Epithelial cell of esophagus (primary cell): ENCODE measurements at regions not wholly inside any gene's neighbourhood (a gene's known extent, or its start where the extent isn't known, plus 50 kb on each side); places are given as distances from the start of the nearest gene placed in this dataset.

ENCODE experiments used
- DNase-seq: peaks from one replicate; pipeline ENCODE4 v3.0.0; 2010; ENCODE audit warnings: low read depth
- H3K4me3 ChIP-seq: 2 replicates; pipeline ENCODE4 v1.5.1; 2011; ENCODE audit warnings: mild to moderate bottlenecking, low read length, control low read depth
- TF ChIP-seq, protein P1 (sequence below): IDR thresholded peaks from 2 replicates; pipeline ENCODE4 v1.5.1; 2011; ENCODE audit warnings: low read depth, mild to moderate bottlenecking, low read length, control low read depth, inconsistent platforms; ENCODE audit not compliant: insufficient read depth; ENCODE audit errors: missing control alignments

DNA sequence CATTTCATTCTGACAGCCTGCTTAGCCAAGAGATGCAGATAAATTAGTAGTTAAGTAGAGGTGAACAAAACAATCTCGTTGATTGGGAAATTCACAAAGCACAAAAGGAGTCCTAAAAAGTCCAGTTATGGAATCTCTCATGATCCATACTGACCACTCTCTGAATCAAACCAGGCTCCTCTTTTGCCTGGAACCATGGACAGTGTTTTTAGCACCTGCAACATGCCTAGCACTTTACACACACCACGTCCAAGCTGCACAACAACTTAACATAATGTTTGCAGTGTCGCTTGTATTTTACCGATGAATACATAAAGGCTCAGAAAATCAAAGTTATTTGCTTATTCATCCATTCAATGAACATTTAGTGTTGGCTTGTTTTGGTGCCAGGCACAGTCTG lies 101.8 kb upstream of the ST8SIA2 start:
- TF ChIP-seq, protein P1, sequence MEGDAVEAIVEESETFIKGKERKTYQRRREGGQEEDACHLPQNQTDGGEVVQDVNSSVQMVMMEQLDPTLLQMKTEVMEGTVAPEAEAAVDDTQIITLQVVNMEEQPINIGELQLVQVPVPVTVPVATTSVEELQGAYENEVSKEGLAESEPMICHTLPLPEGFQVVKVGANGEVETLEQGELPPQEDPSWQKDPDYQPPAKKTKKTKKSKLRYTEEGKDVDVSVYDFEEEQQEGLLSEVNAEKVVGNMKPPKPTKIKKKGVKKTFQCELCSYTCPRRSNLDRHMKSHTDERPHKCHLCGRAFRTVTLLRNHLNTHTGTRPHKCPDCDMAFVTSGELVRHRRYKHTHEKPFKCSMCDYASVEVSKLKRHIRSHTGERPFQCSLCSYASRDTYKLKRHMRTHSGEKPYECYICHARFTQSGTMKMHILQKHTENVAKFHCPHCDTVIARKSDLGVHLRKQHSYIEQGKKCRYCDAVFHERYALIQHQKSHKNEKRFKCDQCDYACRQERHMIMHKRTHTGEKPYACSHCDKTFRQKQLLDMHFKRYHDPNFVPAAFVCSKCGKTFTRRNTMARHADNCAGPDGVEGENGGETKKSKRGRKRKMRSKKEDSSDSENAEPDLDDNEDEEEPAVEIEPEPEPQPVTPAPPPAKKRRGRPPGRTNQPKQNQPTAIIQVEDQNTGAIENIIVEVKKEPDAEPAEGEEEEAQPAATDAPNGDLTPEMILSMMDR = no peak
- no peak overlapping the region for H3K4me3 ChIP-seq
- no peak for DNase-seq

DNA sequence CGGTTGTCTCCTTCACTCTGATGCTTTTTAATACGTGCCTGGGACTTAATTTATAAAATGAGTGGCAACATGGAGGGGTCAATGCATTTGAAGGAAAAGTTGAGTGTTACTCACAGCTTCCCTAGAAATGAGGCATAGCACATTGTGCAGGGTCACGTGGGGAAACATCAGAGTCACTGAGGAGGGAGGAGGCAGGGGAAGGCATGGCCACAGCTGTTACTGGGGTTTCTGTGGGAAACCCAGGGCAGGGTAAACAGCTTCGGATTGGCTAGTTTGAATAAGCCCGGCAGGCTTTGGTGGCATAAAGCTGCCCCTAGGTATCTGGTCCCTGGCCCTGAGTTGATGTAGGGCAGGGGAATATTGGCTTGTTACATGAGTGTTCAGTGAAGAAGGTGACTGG lies 98.9 kb upstream of the ST8SIA2 start:
- TF ChIP-seq, protein P1 = no peak
- no peak for DNase-seq
- no peak overlapping the region for H3K4me3 ChIP-seq

DNA sequence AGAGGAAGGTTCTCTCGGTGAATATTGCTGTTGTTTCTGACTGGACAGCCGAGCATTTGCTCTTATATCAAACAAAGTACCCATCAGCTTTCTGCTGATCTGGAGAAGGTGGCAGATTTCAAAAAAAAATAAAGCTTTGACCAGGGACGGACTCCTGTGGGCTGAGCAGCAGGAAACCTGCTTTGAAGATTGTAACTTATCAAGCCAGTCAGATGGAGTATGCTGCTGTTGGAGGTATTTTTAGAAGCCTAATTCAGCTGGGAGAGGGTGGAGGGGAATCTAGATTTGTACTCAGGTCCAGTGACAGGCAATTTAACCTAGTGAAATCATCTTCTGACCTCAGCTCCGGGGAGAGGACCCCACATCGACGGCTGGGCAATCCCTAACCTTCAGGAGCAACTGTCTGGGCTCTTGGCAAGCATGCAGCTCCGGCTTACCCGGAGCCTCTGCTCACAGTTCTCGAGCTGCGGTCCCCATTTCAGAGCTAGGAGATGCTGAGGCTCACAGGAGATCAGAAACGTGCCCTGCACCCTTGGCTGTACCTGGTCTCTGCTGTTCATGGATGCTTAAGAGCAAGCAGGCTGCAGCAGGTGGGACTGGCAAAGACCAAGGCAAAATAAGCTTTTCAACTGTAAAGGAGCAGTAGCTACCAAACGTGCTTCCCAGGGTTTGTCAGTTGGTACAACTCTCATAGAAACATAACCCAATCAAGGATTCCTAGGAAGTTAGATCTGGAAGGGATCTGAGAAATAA lies 89.3 kb upstream of the ST8SIA2 start:
- no peak for DNase-seq
- TF ChIP-seq, protein P1 = no peak
- no peak overlapping the region for H3K4me3 ChIP-seq

DNA sequence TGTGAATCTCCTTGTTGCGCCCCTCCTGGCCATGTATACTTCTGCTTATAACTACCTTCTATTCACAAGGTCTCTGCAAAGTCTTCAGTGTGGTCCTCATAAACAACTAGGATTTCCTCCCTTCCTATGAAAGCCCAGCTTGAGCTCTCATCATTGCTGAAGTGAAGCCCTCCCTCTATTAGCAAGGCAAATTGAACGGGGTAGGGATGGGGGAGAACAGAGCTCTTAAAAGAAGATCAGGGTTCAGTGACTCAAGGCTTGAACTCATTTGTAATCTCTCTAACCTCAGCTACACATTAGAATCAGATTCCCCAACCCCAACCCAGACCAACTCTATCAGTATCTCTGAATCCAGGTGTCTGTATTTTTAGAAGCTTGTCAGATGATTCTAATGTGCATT lies 88.3 kb upstream of the ST8SIA2 start:
- H3K4me3 ChIP-seq = no peak overlapping the region
- no peak for DNase-seq
- TF ChIP-seq, protein P1 = no peak

DNA sequence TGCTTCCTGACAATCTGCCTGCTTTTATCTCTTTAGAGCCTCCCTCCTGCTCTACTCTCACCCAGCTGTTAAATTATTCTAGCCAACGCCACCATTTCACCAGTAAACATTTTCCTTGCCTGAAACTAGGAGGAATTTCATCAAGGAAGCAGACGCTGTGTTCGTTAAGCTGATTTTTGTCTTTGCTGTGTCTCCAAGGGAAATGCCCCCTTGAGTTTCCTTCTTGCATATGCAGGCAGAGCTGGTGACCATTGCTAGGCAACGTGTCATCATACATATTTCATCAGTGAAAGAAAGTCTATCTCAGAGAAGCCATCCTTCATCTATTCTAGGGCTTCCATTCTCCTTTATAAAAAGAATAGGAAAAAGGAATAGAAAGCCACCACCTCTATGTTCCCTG lies 87.0 kb upstream of the ST8SIA2 start:
- TF ChIP-seq, protein P1 = no peak
- no peak overlapping the region for H3K4me3 ChIP-seq
- DNase-seq = no peak

DNA sequence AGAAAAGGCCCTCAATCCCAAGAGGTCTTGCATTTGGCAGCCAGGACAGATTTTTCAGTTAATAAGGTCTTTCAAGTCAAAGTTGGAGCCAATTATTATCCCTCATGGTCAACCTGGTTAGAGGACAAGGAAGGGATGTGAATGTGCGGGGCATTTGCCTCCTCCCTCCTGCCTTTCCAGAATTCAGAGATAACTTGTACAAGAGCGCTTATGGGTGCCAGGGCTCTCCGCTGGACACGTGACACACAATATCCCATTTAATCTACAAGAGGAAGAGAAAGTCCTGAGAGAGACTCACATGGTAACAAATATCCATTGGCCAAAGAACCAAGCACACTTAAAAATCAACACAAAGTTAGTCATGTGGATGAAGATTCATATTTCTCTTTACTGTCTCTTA lies 78.5 kb upstream of the ST8SIA2 start:
- no peak for DNase-seq
- TF ChIP-seq, protein P1 = no peak
- H3K4me3 ChIP-seq = no peak overlapping the region

DNA sequence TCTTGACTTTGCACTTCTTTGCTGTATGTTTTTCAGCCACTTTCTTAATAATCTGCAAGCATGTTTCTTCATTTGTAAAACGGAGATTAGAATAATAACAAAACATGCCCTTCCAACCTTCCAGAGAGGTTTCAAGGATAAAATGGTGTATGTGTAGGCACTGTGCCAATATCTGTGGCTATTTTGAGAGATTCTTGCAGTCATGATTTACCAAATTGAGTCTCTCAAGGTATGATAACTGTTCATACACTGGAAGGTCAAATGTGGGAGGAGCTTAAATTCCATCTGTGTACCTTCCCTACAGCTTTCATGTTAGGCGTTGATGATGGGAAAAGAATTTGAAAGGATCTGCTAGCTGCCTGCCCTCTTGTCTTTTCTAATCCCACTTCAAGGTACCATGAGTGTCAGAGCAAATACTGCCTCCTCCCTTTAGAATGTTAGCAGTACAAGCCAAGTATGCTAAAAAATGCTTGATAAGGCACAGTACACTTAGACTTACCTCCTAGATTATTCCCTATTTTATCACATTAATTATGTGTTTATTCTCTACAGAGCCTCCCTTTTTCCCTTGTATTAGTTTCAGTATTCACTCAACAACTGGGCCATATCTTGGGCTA lies 78.0 kb upstream of the ST8SIA2 start:
- TF ChIP-seq, protein P1 = no peak
- H3K4me3 ChIP-seq = no peak overlapping the region
- DNase-seq = no peak
